DND-41 (cell line): ENCODE measurements at regions not wholly inside any gene's neighbourhood (a gene's known extent, or its start where the extent isn't known, plus 50 kb on each side); places are given as distances from the start of the nearest gene placed in this dataset.

Source experiments
- EZH2 ChIP-seq: IDR thresholded peaks from 3 replicates; pipeline ENCODE4 v1.6.1; 2012; ENCODE audit warnings: borderline replicate concordance, low read depth, mild to moderate bottlenecking, moderate library complexity, low read length, inconsistent platforms; ENCODE audit not compliant: severe bottlenecking
- TF ChIP-seq, protein P1 (sequence below): IDR thresholded peaks from 2 replicates; pipeline ENCODE4 v1.5.1; 2012; ENCODE audit warnings: borderline replicate concordance, low read length, moderate library complexity, mild to moderate bottlenecking; ENCODE audit not compliant: poor library complexity, severe bottlenecking; ENCODE audit errors: extremely low read depth

DNA sequence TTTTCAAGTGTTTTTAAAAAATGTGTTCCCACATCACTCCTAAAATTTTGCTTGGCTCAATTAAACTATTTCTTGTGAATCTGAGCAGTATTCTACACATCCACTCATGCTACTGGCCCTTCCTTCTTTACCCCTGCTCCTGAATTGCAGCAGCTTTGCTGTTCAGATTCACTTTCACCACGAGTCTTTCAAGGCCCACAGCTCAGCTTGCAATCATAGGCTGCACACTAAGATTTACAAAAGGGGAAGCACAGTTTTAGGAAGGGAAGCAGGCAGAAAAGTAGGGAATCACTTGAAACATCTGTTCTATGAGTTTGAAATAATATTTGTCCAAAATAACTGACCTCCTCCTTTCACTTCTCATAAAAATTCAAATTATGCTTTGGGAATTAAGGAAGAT is 70.9 kb upstream of the EDEM3 start:
- TF ChIP-seq, protein P1, sequence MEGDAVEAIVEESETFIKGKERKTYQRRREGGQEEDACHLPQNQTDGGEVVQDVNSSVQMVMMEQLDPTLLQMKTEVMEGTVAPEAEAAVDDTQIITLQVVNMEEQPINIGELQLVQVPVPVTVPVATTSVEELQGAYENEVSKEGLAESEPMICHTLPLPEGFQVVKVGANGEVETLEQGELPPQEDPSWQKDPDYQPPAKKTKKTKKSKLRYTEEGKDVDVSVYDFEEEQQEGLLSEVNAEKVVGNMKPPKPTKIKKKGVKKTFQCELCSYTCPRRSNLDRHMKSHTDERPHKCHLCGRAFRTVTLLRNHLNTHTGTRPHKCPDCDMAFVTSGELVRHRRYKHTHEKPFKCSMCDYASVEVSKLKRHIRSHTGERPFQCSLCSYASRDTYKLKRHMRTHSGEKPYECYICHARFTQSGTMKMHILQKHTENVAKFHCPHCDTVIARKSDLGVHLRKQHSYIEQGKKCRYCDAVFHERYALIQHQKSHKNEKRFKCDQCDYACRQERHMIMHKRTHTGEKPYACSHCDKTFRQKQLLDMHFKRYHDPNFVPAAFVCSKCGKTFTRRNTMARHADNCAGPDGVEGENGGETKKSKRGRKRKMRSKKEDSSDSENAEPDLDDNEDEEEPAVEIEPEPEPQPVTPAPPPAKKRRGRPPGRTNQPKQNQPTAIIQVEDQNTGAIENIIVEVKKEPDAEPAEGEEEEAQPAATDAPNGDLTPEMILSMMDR = no peak
- TF ChIP-seq EZH2 = no peak
